Ramos (cell line): ENCODE measurements at regions not wholly inside any gene's neighbourhood (a gene's known extent, or its start where the extent isn't known, plus 50 kb on each side); places are given as distances from the start of the nearest gene placed in this dataset.
"Not testable (repeated sequence)": the region's sequence is repeated elsewhere in the genome, so short reads cannot be mapped to it uniquely, and the experiment has no call there.

ENCODE experiments used
- in situ Hi-C: fragments of 300-500 bp; cut with MboI; formaldehyde crosslinking; loops from one replicate; pipeline ENCODE4 v1.14.3; 2022; ENCODE audit warnings: low sequenced_read_pairs; ENCODE audit not compliant: unreplicated experiment

- in situ Hi-C loops: no loop called here
Measured at GRCh38 chr6:111925296-111925695, 52.0 kb upstream of the FYN start.

GRCh38 chr6:111926731-111927302 is 53.6 kb upstream of the FYN start:
- in situ Hi-C loops: no loop called here

- in situ Hi-C loops: no loop called here
Measured at GRCh38 chr6:111927321-111927720, 54.1 kb upstream of the FYN start.

- in situ Hi-C loops: no loop called here
Measured at GRCh38 chr6:111928139-111928538, 54.9 kb upstream of the FYN start.

GRCh38 chr6:111934611-111935010 is 61.4 kb upstream of the FYN start:
- in situ Hi-C loops: not testable (repeated sequence)

GRCh38 chr6:111936718-111937117 is 63.5 kb upstream of the FYN start:
- in situ Hi-C loops: no loop called here

GRCh38 chr6:111938710-111939109 is 65.5 kb upstream of the FYN start:
- in situ Hi-C loops: no loop called here

GRCh38 chr6:111939902-111940301 is 66.7 kb upstream of the FYN start:
- in situ Hi-C loops: no loop called here

GRCh38 chr6:111940801-111941200 is 67.5 kb upstream of the FYN start:
- in situ Hi-C loops: no loop called here

GRCh38 chr6:111941686-111942330 is 68.6 kb upstream of the FYN start:
- in situ Hi-C loops: no loop called here

GRCh38 chr6:111942561-111942960 is 69.3 kb upstream of the FYN start:
- in situ Hi-C loops: no loop called here

- in situ Hi-C loops: no loop called here
Measured at GRCh38 chr6:111943266-111943665, 70.0 kb upstream of the FYN start.

- in situ Hi-C loops: no loop called here
Measured at GRCh38 chr6:111943726-111944125, 70.5 kb upstream of the FYN start.

- in situ Hi-C loops: no loop called here
Measured at GRCh38 chr6:111944541-111944940, 71.3 kb upstream of the FYN start.

GRCh38 chr6:111949546-111949945 is 76.3 kb upstream of the FYN start:
- in situ Hi-C loops: no loop called here

GRCh38 chr6:111949984-111950383 is 76.7 kb upstream of the FYN start:
- in situ Hi-C loops: not testable (repeated sequence)

- in situ Hi-C loops: no loop called here
Measured at GRCh38 chr6:111950661-111951496, 77.6 kb upstream of the FYN start.

- in situ Hi-C loops: no loop called here
Measured at GRCh38 chr6:111951497-111952085, 78.3 kb upstream of the FYN start.

GRCh38 chr6:111952274-111952673 is 79.0 kb upstream of the FYN start:
- in situ Hi-C loops: no loop called here

GRCh38 chr6:111952821-111953540 is 79.7 kb upstream of the FYN start:
- in situ Hi-C loops: no loop called here
